Left lung (tissue), 4 donors: ENCODE measurements at regions not wholly inside any gene's neighbourhood (a gene's known extent, or its start where the extent isn't known, plus 50 kb on each side); places are given as distances from the start of the nearest gene placed in this dataset.

ENCODE experiments used
- ATAC-seq: fragments of 200-7000 bp; cut with Tn5 transposase; one replicate; pipeline ENCODE4 v1.9.1; 2020; ENCODE audit warnings: moderate library complexity
- DNase-seq, 4 donors: peaks; one replicate each; pipeline ENCODE4 v3.0.0-alpha.2; 2013 to 2020
- H3K27ac ChIP-seq, 2 donors: fragments of 200-600 bp; sonication (generic) in 1 of 2; one replicate each; pipeline versions ENCODE4 v1.5.0 to v1.8.0; 2020 to 2021
- H3K27me3 ChIP-seq, 2 donors: fragments of 200-600 bp; sonication (generic) in 1 of 2; one replicate each; pipeline versions ENCODE4 v1.5.0 to v1.8.0; 2020 to 2021
- H3K36me3 ChIP-seq, 2 donors: fragments of 200-600 bp; sonication (generic) in 1 of 2; one replicate each; pipeline versions ENCODE4 v1.5.0 to v1.8.0; 2020 to 2021
- H3K4me1 ChIP-seq, 2 donors: fragments of 200-600 bp; one replicate each; pipeline ENCODE4 v1.8.0; 2021
- H3K4me3 ChIP-seq, 2 donors: fragments of 200-600 bp; sonication (generic) in 1 of 2; one replicate each; pipeline versions ENCODE4 v1.5.0 to v1.8.0; 2020 to 2021; ENCODE audit warnings: mild to moderate bottlenecking in 1 of 2
- H3K9me3 ChIP-seq, 2 donors: fragments of 200-600 bp; sonication (generic) in 1 of 2; one replicate each; pipeline versions ENCODE4 v1.5.0 to v1.8.0; 2020 to 2021
- CTCF ChIP-seq, 2 donors: fragments of 200-600 bp; sonication (generic) in 1 of 2; IDR thresholded peaks; one replicate each; pipeline versions ENCODE4 v1.5.0 to v1.8.0; 2021; ENCODE audit warnings: antibody characterized with exemption in 2 of 2
- intact Hi-C, 2 donors: fragments of 100-400 bp; cut with DNase I; formaldehyde crosslinking; loops; one replicate each; pipeline versions ENCODE4 v1.11.2 to v1.14.2; 2022
- donor health status: DM: no; HTN: yes; CAD: no.
- donor health status: DM: no; HTN: no; CAD: no.

- no peak for TF ChIP-seq CTCF (IDR thresholded peaks at IDR 0.05)
- intact Hi-C loops, result no loop called here
- Histone ChIP-seq H3K4me3 (no peak overlapping the region), H3K36me3 (no peaks in the 10 kb centered on the region), H3K4me1 (peaks cover 0 to 5% of the 10 kb centered on the region in 2 donors), H3K27me3 (no peaks in the 10 kb centered on the region), H3K27ac (no peak overlapping the region), H3K9me3 (no peaks in the 10 kb centered on the region)
- DNase-seq (no peak), ATAC-seq (no peak)
Measured at GRCh38 chr2:144322379-144322778, 197.5 kb downstream of the ZEB2 start.

GRCh38 chr2:144320491-144320890 lies 199.4 kb downstream of the ZEB2 start:
- TF ChIP-seq CTCF (IDR thresholded peaks at IDR 0.05), result no peak
- Histone ChIP-seq H3K27me3 (no peaks in the 10 kb centered on the region), H3K9me3 (no peaks in the 10 kb centered on the region), H3K27ac (no peak overlapping the region), H3K4me1 (peaks cover 0 to 5% of the 10 kb centered on the region in 2 donors), H3K4me3 (no peak overlapping the region), H3K36me3 (no peaks in the 10 kb centered on the region)
- intact Hi-C loops, result no loop called here
- no peak for DNase-seq
- ATAC-seq, result peak; percentile 58

GRCh38 chr2:144317071-144317738 lies 202.7 kb downstream of the ZEB2 start:
- Histone ChIP-seq H3K9me3 (peaks cover 0 to 13% of the 10 kb centered on the region in 2 donors), H3K36me3 (no peaks in the 10 kb centered on the region), H3K27ac (no peak overlapping the region), H3K4me3 (no peak overlapping the region), H3K4me1 (peaks cover 0 to under 1% of the 10 kb centered on the region in 2 donors), H3K27me3 (no peaks in the 10 kb centered on the region)
- ATAC-seq (no peak), DNase-seq (no peak)
- no peak for TF ChIP-seq CTCF (IDR thresholded peaks at IDR 0.05)
- intact Hi-C loops, result no loop called here

GRCh38 chr2:144310889-144311608 lies 208.9 kb downstream of the ZEB2 start:
- no peak for ATAC-seq
- H3K27ac ChIP-seq, result no peak overlapping the region
- intact Hi-C loops, result no loop called here

More at GRCh38 chr2:144310889-144311608, 208.9 kb downstream of the ZEB2 start:
- H3K27me3 ChIP-seq, result no peaks in the 10 kb centered on the region
- DNase-seq, result no peak
- TF ChIP-seq CTCF (IDR thresholded peaks at IDR 0.05), result no peak
- no peak overlapping the region for H3K4me3 ChIP-seq
- H3K4me1 ChIP-seq, result no peaks in the 10 kb centered on the region
- peaks cover 0 to 19% of the 10 kb centered on the region in 2 donors for H3K9me3 ChIP-seq
- H3K36me3 ChIP-seq, result no peaks in the 10 kb centered on the region
